LNCaP clone FGC (cell line): ENCODE measurements at regions not wholly inside any gene's neighbourhood (a gene's known extent, or its start where the extent isn't known, plus 50 kb on each side); places are given as distances from the start of the nearest gene placed in this dataset.
"Not testable (repeated sequence)": the region's sequence is repeated elsewhere in the genome, so short reads cannot be mapped to it uniquely, and the experiment has no call there.

ENCODE experiments used
- DNase-seq: peaks from one replicate; pipeline ENCODE4 v3.0.0-alpha.2; 2011; ENCODE audit warnings: low read depth
- H3K4me3 ChIP-seq: 2 replicates; pipeline ENCODE4 v1.5.1; 2011; ENCODE audit warnings: mild to moderate bottlenecking, low read depth, low read length, control low read depth
- CTCF ChIP-seq: IDR thresholded peaks from 2 replicates; pipeline ENCODE4 v1.5.1; 2012; ENCODE audit warnings: mild to moderate bottlenecking; ENCODE audit not compliant: control insufficient read depth, insufficient read depth; ENCODE audit errors: extremely low read depth

GRCh38 chr10:6694447-6695140, 114.5 kb upstream of the PRKCQ start:
- TF ChIP-seq CTCF = no peak
- no peak for DNase-seq
- no peak overlapping the region for H3K4me3 ChIP-seq

- TF ChIP-seq CTCF = no peak
- H3K4me3 ChIP-seq = no peak overlapping the region
- DNase-seq = no peak
These were observed 112.8 kb upstream of the PRKCQ start for GRCh38 chr10:6692856-6693255.

GRCh38 chr10:6692103-6692502, 112.0 kb upstream of the PRKCQ start:
- no peak overlapping the region for H3K4me3 ChIP-seq
- TF ChIP-seq CTCF = no peak
- DNase-seq = no peak

GRCh38 chr10:6689036-6689435, 109.0 kb upstream of the PRKCQ start:
- DNase-seq = no peak
- no peak overlapping the region for H3K4me3 ChIP-seq
- no peak for TF ChIP-seq CTCF

- no peak for TF ChIP-seq CTCF
- H3K4me3 ChIP-seq = no peak overlapping the region
- DNase-seq = no peak
These were observed 100.7 kb upstream of the PRKCQ start for GRCh38 chr10:6680735-6681134.

GRCh38 chr10:6678956-6679355, 98.9 kb upstream of the PRKCQ start:
- TF ChIP-seq CTCF = no peak
- H3K4me3 ChIP-seq = no peak overlapping the region
- no peak for DNase-seq

GRCh38 chr10:6678211-6678803, 98.2 kb upstream of the PRKCQ start:
- DNase-seq = no peak
- TF ChIP-seq CTCF = peak; percentile 87

GRCh38 chr10:6677129-6677528, 97.1 kb upstream of the PRKCQ start:
- not testable (repeated sequence) for DNase-seq

More at GRCh38 chr10:6678211-6678803, 98.2 kb upstream of the PRKCQ start:
- H3K4me3 ChIP-seq = no peak overlapping the region

More at GRCh38 chr10:6677129-6677528, 97.1 kb upstream of the PRKCQ start:
- H3K4me3 ChIP-seq = not testable (repeated sequence)
